HEK293 (cell line): ENCODE measurements at regions not wholly inside any gene's neighbourhood (a gene's known extent, or its start where the extent isn't known, plus 50 kb on each side); places are given as distances from the start of the nearest gene placed in this dataset.

Experiments used
- CTCF ChIP-seq: fragments of 450-650 bp; formaldehyde crosslinking; IDR thresholded peaks from 2 replicates; pipeline ENCODE4 v1.5.1; 2016; ENCODE audit warnings: missing biosample characterization, missing genetic modification characterization
- KLF7 ChIP-seq: fragments of 450-650 bp; formaldehyde crosslinking; IDR thresholded peaks from 2 replicates; pipeline ENCODE4 v1.5.1; 2016; ENCODE audit warnings: missing biosample characterization, missing genetic modification characterization, borderline replicate concordance
- TCF7L2 ChIP-seq: IDR thresholded peaks from 2 replicates; pipeline ENCODE4 v1.6.1; 2011; ENCODE audit warnings: low read depth, mild to moderate bottlenecking, inconsistent platforms, low read length, moderate library complexity, borderline replicate concordance
- ZBTB20 ChIP-seq: fragments of 450-650 bp; formaldehyde crosslinking; IDR thresholded peaks from 2 replicates; pipeline ENCODE4 v1.5.1; 2016; ENCODE audit warnings: missing biosample characterization, missing genetic modification characterization
- ZNF114 ChIP-seq: fragments of 450-650 bp; formaldehyde crosslinking; IDR thresholded peaks from 2 replicates; pipeline ENCODE4 v1.5.0; 2017; ENCODE audit warnings: missing biosample characterization, missing genetic modification characterization
- ZNF140 ChIP-seq: fragments of 450-650 bp; formaldehyde crosslinking; IDR thresholded peaks from 2 replicates; pipeline ENCODE4 v1.5.1; 2016; ENCODE audit warnings: missing biosample characterization, missing genetic modification characterization
- ZNF391 ChIP-seq: fragments of 450-650 bp; formaldehyde crosslinking; IDR thresholded peaks from 2 replicates; pipeline ENCODE4 v1.5.1; 2016; ENCODE audit warnings: low read depth, missing biosample characterization, missing genetic modification characterization, borderline replicate concordance
- ZNF530 ChIP-seq: fragments of 450-650 bp; formaldehyde crosslinking; IDR thresholded peaks from 2 replicates; pipeline ENCODE4 v1.5.1; 2016; ENCODE audit warnings: low read depth, missing biosample characterization, missing genetic modification characterization
- ZNF747 ChIP-seq: fragments of 450-650 bp; formaldehyde crosslinking; IDR thresholded peaks from 2 replicates; pipeline ENCODE4 v1.5.1; 2016; ENCODE audit warnings: missing biosample characterization, missing genetic modification characterization

GRCh38 chr5:124872615-124873014 lies 126.2 kb upstream of the ZNF608 start:
- TF ChIP-seq ZNF140 (tag by site-specific recombination) = no peak
- no peak for TF ChIP-seq CTCF
- TF ChIP-seq ZNF114 (tag by site-specific recombination) = no peak
- no peak for TF ChIP-seq ZNF391 (tag by site-specific recombination)
- no peak for TF ChIP-seq KLF7 (tag by site-specific recombination)
- TF ChIP-seq ZBTB20 = no peak
- no peak for TF ChIP-seq ZNF747 (tag by site-specific recombination)
- TF ChIP-seq ZNF530 = no peak
- no peak for TF ChIP-seq TCF7L2
